HL-60 (cell line): ENCODE measurements at regions not wholly inside any gene's neighbourhood (a gene's known extent, or its start where the extent isn't known, plus 50 kb on each side); places are given as distances from the start of the nearest gene placed in this dataset.

Experiments
- DNase-seq, 2 experiments: peaks; one replicate each; pipeline ENCODE4 v3.0.0-alpha.2; 2010 to 2020; ENCODE audit warnings: low read depth in 1 of 2, low spot score in 1 of 2
- H3K27ac ChIP-seq: fragments of 250-450 bp; sonication (Bioruptor Pico); replicated peaks from 2 replicates; pipeline ENCODE4 v1.5.1; 2020; ENCODE audit warnings: mild to moderate bottlenecking, moderate library complexity
- H3K27me3 ChIP-seq: fragments of 250-450 bp; sonication (Bioruptor Pico); 2 replicates; pipeline ENCODE4 v1.5.1; 2021; ENCODE audit warnings: mild to moderate bottlenecking, moderate library complexity; ENCODE audit not compliant: insufficient read depth, poor library complexity, severe bottlenecking
- H3K4me3 ChIP-seq: replicated peaks from 2 replicates; pipeline ENCODE4 v1.5.1; 2011; ENCODE audit warnings: mild to moderate bottlenecking, control low read depth, low read length; ENCODE audit not compliant: insufficient read depth
- GABPA ChIP-seq: IDR thresholded peaks from 2 replicates; pipeline ENCODE4 v1.6.1; 2012; ENCODE audit warnings: low read depth
- POLR2AphosphoS5 ChIP-seq: IDR thresholded peaks from 2 replicates; pipeline ENCODE4 v1.6.1; 2012; ENCODE audit warnings: low read depth
- SPI1 ChIP-seq: IDR thresholded peaks from 2 replicates; pipeline ENCODE4 v1.6.1; 2012; ENCODE audit warnings: low read depth, mild to moderate bottlenecking, borderline replicate concordance
- TF ChIP-seq, protein P1 (sequence below): IDR thresholded peaks from 2 replicates; pipeline ENCODE4 v1.6.1; 2012; ENCODE audit warnings: low read depth; ENCODE audit not compliant: insufficient replicate concordance
- TF ChIP-seq, protein P2 (sequence below): IDR thresholded peaks from one replicate; pipeline ENCODE4 v1.5.1; 2011; ENCODE audit warnings: low read length, control low read depth, inconsistent platforms; ENCODE audit not compliant: insufficient read depth

DNA sequence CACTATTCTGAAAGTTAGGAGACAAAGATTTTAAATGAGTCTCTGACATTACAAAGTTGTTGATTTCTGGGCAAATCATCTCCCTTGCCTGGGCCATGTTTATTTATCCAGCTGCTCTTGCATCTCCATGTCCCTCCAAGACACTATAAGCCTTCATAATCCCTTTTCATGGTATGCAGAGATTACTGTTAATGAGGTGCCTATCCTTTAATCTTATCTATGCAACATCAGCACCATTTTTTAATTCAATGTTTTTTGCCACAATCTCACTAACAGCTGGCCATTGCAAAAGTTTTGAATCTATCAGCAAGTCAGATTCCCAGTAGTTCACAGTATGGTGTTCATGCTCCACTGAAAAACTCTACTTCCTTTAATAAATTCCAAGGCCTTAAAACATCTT, 108.5 kb upstream of the PTPRD start:
- TF ChIP-seq, protein P1, sequence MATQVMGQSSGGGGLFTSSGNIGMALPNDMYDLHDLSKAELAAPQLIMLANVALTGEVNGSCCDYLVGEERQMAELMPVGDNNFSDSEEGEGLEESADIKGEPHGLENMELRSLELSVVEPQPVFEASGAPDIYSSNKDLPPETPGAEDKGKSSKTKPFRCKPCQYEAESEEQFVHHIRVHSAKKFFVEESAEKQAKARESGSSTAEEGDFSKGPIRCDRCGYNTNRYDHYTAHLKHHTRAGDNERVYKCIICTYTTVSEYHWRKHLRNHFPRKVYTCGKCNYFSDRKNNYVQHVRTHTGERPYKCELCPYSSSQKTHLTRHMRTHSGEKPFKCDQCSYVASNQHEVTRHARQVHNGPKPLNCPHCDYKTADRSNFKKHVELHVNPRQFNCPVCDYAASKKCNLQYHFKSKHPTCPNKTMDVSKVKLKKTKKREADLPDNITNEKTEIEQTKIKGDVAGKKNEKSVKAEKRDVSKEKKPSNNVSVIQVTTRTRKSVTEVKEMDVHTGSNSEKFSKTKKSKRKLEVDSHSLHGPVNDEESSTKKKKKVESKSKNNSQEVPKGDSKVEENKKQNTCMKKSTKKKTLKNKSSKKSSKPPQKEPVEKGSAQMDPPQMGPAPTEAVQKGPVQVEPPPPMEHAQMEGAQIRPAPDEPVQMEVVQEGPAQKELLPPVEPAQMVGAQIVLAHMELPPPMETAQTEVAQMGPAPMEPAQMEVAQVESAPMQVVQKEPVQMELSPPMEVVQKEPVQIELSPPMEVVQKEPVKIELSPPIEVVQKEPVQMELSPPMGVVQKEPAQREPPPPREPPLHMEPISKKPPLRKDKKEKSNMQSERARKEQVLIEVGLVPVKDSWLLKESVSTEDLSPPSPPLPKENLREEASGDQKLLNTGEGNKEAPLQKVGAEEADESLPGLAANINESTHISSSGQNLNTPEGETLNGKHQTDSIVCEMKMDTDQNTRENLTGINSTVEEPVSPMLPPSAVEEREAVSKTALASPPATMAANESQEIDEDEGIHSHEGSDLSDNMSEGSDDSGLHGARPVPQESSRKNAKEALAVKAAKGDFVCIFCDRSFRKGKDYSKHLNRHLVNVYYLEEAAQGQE: no peak
- TF ChIP-seq, protein P2, sequence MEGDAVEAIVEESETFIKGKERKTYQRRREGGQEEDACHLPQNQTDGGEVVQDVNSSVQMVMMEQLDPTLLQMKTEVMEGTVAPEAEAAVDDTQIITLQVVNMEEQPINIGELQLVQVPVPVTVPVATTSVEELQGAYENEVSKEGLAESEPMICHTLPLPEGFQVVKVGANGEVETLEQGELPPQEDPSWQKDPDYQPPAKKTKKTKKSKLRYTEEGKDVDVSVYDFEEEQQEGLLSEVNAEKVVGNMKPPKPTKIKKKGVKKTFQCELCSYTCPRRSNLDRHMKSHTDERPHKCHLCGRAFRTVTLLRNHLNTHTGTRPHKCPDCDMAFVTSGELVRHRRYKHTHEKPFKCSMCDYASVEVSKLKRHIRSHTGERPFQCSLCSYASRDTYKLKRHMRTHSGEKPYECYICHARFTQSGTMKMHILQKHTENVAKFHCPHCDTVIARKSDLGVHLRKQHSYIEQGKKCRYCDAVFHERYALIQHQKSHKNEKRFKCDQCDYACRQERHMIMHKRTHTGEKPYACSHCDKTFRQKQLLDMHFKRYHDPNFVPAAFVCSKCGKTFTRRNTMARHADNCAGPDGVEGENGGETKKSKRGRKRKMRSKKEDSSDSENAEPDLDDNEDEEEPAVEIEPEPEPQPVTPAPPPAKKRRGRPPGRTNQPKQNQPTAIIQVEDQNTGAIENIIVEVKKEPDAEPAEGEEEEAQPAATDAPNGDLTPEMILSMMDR: no peak
- TF ChIP-seq GABPA (no peak), POLR2AphosphoS5 (no peak), SPI1 (no peak)
- H3K27ac ChIP-seq: no peak overlapping the region
- no peak overlapping the region for H3K4me3 ChIP-seq
- H3K27me3 ChIP-seq: no peaks in the 10 kb centered on the region
- no peak for DNase-seq

DNA sequence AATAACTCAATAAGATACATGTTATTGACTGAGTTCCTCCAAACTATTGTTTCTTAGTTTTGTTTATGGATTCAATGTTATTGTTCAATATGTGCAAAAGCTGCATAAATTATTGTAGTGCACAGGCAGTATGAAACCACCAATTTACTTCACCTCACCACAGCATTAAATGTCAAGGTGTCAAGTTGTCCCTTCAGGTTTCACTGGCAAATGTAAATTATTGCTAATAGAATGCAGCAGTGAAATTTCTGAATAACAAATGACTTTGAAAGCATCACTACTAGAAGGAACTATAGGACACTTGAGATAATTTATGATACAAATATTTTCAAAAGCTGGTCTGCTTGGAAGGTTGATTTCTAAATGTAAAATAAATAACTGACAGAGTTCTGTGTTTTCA, 116.4 kb upstream of the PTPRD start:
- H3K27me3 ChIP-seq: no peaks in the 10 kb centered on the region
- DNase-seq: no peak
- TF ChIP-seq, protein P1: no peak
- TF ChIP-seq GABPA (no peak), POLR2AphosphoS5 (no peak), SPI1 (no peak)
- TF ChIP-seq, protein P2: no peak
- H3K27ac ChIP-seq: no peak overlapping the region
- H3K4me3 ChIP-seq: no peak overlapping the region

DNA sequence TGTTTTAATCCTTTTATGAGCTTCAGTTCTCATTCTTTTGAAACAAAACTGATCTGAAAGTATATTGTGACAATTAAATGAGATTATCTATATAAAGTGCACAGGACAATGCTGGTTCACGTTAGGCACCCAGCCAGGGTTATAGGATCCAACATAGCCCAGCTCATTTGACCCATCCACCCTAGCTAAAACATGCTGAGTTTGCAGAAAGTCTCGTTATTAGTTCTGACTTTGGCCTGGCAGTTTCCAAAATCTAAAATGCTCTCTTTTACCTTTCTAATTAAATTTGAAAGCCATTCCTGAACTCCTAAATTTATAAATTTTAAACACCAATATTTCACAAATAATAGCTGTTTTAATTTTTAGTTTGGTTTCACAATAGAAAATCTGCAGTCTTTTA, 131.9 kb upstream of the PTPRD start:
- H3K27ac ChIP-seq: no peak overlapping the region
- TF ChIP-seq, protein P1: no peak
- no peak for TF ChIP-seq SPI1
- TF ChIP-seq, protein P2: no peak
- TF ChIP-seq GABPA: no peak
- no peak for TF ChIP-seq POLR2AphosphoS5
- DNase-seq: no peak
- H3K4me3 ChIP-seq: no peak overlapping the region
- H3K27me3 ChIP-seq: no peaks in the 10 kb centered on the region
